HG02885 (cell line): ENCODE measurements at regions not wholly inside any gene's neighbourhood (a gene's known extent, or its start where the extent isn't known, plus 50 kb on each side); places are given as distances from the start of the nearest gene placed in this dataset.
A peak's percentile ranks its signal among the peaks of the same experiment; 100 is the strongest.
"Not testable (repeated sequence)": the region's sequence is repeated elsewhere in the genome, so short reads cannot be mapped to it uniquely, and the experiment has no call there.

Experiments
- ATAC-seq: cut with Tn5 transposase; IDR thresholded peaks from one replicate; pipeline ENCODE4 v1.9.1; 2021; ENCODE audit warnings: mild to moderate bottlenecking; ENCODE audit not compliant: unreplicated experiment, poor library complexity

- ATAC-seq = no peak
Measured at GRCh38 chrX:18016941-18017340, 155.8 kb upstream of the RAI2 start.

DNA sequence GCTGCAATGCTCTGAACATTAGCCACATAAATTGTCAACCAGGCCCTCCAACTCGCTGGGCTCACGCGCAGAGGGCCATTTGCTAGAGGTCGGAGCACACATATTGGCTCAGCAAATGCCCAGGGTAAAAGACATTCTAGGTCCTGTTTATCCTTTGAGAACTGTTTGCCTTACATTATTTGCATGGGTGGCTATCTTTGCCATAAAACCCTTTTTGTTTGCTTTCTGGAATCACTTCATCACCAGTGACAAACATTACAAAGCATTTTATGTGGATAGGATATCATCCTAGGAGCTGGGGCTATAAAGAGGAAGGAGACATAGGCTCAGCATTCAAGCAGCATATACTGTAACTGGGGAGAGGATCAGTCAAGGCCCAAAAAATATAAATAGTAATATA lies 149.2 kb upstream of the RAI2 start:
- ATAC-seq = no peak

GRCh38 chrX:18003876-18004275 lies 142.8 kb upstream of the RAI2 start:
- ATAC-seq = no peak

DNA sequence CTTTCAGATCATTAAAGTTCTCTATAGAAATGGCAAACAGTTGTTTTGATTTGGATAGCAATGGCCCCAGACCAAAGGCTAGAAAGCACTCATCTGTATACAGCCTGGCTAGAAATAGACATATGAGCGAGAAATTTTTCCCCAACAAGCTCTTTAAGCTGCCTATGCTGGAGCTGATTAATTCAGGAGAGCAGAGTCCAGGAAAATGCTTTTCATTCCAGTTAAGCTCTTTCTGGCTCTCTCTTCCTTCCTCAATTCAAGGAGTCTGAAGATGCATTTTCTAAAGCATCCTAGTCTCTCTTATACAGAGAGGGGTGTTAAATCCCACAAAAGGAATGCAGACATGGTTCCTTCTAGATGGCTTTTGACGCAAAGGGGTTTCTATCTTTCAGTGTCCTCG lies 141.7 kb upstream of the RAI2 start:
- no peak for ATAC-seq

- no peak for ATAC-seq
Measured at GRCh38 chrX:17994429-17994828, 133.3 kb upstream of the RAI2 start.

GRCh38 chrX:17993062-17993461 lies 132.0 kb upstream of the RAI2 start:
- ATAC-seq = no peak

- ATAC-seq = no peak
Measured at GRCh38 chrX:17990532-17990931, 129.4 kb upstream of the RAI2 start.

GRCh38 chrX:17987783-17988182 lies 126.7 kb upstream of the RAI2 start:
- no peak for ATAC-seq

DNA sequence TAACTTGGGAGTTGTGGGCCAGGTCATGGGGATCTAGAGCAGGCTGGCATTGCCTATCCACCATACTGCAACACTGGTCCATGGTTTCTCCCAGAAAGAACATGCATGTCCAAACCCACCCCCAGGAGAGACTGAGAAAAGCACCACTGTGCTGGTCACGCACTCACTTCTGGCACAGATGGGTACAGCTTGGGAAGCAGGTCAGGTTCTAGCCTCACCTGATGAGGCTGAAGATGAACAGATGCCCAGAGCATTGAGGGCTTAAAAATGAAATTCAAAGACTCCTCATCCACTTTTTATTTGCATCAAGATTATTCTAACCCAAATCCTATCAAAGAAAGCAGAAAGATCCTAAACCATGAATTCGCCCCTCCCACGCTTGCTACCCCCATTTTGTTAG lies 125.9 kb upstream of the RAI2 start:
- no peak for ATAC-seq

GRCh38 chrX:17986440-17986839 lies 125.3 kb upstream of the RAI2 start:
- no peak for ATAC-seq

GRCh38 chrX:17984415-17984814 lies 123.3 kb upstream of the RAI2 start:
- no peak for ATAC-seq

GRCh38 chrX:17983389-17983788 lies 122.3 kb upstream of the RAI2 start:
- ATAC-seq = no peak

GRCh38 chrX:17977696-17978095 lies 116.6 kb upstream of the RAI2 start:
- ATAC-seq = no peak

DNA sequence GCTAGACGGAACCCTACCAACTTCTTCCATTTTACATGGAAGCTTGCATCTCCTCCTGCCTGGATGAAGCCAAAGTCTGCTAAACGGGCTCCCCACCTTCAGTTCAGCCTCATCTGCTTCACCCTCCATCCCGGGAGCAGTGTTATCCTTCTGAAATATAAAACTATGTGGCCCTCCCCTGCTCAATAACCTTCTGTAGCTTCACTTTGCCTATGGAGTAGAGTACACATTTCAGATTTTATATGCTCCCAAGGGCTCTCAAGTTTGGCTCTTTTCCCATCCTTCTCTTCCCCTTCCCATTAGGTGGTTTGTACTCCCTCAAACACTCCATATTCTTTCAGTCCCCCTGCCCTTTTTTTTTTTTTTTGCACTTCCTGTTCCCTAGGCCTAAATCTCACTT lies 115.9 kb upstream of the RAI2 start:
- ATAC-seq = no peak

GRCh38 chrX:17975349-17975748 lies 114.3 kb upstream of the RAI2 start:
- ATAC-seq = not testable (repeated sequence)

GRCh38 chrX:17968367-17968766 lies 107.3 kb upstream of the RAI2 start:
- ATAC-seq = no peak

- no peak for ATAC-seq
Measured at GRCh38 chrX:17967888-17968287, 106.8 kb upstream of the RAI2 start.

DNA sequence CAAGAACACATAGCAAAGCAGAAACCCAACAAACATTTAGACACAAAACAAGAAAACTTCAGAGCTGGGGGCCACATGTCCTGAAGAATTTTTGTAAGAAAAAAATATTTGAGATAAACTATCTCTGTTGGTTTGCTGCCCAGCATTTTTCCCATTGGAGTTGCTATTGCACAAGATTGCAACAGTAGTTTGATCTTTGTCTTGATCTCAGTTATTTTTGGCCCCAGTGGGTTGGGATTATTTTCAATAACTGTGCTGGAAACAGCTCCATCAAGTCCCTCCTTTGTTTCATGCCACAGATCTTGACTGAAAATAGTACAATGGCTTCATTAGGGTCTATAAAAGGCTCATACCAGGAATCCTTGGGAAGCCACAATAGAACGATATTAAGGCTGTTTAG lies 103.8 kb upstream of the RAI2 start:
- ATAC-seq = no peak

DNA sequence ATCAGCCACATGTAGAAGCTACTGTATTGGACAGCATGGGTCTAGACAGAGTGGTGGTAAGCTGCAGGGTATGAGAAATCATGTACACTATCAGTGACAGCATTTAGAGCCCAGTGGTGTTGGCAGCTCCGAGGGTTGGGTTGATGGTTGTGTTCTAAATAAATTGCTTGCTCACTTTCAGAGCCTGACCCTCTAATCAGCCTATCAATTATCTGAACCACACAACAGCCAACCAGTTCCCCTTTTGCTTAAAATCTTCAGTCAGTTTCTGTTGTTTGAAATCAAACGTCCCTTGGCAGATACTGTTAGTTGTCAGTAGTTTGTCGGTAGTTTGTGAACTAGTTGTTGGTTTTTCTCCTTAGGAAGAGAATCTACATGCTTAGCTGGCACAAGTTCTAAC lies 99.8 kb upstream of the RAI2 start:
- ATAC-seq = no peak

DNA sequence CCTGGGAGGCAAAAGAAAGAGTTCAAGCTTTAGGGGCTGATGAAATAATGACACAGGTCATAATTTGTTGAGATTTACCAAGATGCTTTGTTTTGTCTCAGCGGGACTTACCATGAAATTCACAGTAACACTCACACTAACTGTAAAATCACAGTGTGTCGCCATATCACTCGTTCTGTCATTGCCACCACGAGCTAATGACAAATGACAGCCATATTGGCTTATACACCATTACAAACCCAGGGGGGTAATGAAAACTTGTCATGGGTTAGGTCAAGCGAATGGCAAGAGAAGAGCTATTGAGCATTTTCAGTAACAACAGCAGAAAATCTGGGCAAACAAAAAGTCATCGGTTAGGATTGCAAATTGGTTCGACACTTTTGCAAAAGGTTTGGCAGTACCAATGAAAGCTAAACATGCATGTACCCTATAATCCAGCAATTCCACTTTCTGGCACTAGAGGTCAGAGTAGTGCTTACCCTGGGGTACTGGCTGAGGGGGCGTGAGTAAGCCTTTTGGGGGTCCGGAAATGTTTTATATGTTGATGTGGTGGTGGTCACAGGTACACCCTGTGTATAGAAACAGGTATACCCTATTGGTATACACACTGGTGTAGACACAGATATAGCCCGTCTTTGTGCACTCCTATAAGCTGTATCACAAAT lies 83.9 kb upstream of the RAI2 start:
- peak; percentile 54 for ATAC-seq

DNA sequence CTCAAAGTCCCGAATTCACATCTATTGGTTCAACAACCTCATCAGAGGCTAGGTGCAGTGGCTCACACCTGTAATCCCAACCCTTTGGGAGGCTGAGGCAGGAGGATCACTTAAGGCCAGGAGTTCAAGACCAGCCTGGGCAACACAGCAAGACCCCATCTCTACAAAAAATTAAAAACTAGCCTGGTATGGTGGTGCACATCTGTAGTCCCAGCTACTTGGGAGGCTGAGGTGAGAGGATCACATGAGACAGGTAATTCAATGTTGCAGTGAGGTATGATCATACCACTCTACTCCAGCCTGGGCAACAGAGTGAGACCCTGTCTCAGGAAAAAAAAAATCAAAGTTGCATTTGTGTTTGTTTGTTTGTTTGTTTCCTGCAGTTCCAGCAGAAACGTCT lies 80.1 kb upstream of the RAI2 start:
- ATAC-seq = not testable (repeated sequence)

DNA sequence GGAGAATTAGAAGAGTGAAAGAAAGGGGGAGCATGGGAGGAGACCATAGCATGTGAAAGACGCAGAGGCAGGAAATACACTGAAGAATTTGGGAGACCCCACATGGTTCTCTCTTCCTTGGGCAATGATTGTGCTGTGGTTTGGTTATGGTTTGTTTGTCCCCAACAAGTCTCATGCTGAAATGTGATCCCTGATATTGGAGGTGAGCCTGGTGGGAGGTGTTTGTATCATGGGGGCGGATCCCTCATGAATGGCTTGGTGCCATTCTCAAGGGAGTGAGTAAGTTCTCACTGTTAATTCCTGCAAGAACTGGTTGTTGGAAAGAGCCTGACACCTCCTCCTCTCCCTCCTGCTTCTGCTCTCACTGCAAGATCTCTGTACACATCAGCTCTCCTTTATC lies 78.6 kb upstream of the RAI2 start:
- ATAC-seq = no peak

DNA sequence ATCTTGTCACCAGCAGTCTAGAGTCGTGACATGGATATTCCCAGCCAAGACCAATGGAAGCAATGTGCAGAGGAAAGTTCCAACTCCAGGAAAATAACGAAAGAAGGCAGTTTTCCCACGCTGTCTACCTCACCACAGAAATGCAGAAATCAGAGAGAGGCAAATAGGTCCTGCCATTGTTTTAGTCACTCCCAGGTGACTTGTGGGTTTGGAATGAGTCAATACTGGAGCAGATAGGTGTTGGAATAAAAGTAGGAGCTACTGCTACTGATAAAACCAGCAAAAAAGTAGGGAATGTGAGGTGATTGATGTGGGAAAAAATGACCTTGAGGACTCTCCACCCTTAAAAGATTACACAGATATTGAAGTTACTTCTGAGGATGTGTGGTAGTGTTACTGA lies 72.8 kb upstream of the RAI2 start:
- ATAC-seq = no peak
